DOHH2 (cell line): ENCODE measurements at regions not wholly inside any gene's neighbourhood (a gene's known extent, or its start where the extent isn't known, plus 50 kb on each side); places are given as distances from the start of the nearest gene placed in this dataset.

Experiments used
- H3F3A ChIP-seq: fragments of 200-600 bp; sonication (generic), shearing (Covaris generic); 2 replicates; pipeline ENCODE4 v1.6.0; 2016; ENCODE audit warnings: antibody characterized with exemption, mild to moderate bottlenecking; ENCODE audit not compliant: control insufficient read depth, insufficient read depth
- H3K27ac ChIP-seq: fragments of 200-600 bp; sonication (generic); 2 replicates; pipeline ENCODE4 v1.5.1; 2014; ENCODE audit warnings: low read depth, mild to moderate bottlenecking, low read length, moderate library complexity
- H3K27me3 ChIP-seq: fragments of 200-600 bp; sonication (generic); 2 replicates; pipeline ENCODE4 v1.6.1; 2014; ENCODE audit warnings: mild to moderate bottlenecking, low read length, mixed read lengths; ENCODE audit not compliant: control insufficient read depth
- H3K36me3 ChIP-seq: fragments of 200-600 bp; sonication (generic); 2 replicates; pipeline ENCODE4 v1.6.1; 2014; ENCODE audit warnings: mild to moderate bottlenecking, low read length, moderate library complexity, mixed read lengths; ENCODE audit not compliant: control insufficient read depth
- H3K4me1 ChIP-seq: fragments of 200-600 bp; sonication (generic); 2 replicates; pipeline ENCODE4 v1.6.1; 2014; ENCODE audit warnings: mild to moderate bottlenecking, low read length, mixed read lengths; ENCODE audit not compliant: control insufficient read depth
- H3K4me2 ChIP-seq: fragments of 200-600 bp; sonication (generic); 2 replicates; pipeline ENCODE4 v1.6.0; 2014; ENCODE audit warnings: mild to moderate bottlenecking, low read length, moderate library complexity
- H3K4me3 ChIP-seq: fragments of 200-600 bp; sonication (generic); 2 replicates; pipeline ENCODE4 v1.5.1; 2014; ENCODE audit warnings: mild to moderate bottlenecking, low read length, mixed read lengths
- H3K79me2 ChIP-seq: fragments of 200-600 bp; sonication (generic); 2 replicates; pipeline ENCODE4 v1.6.1; 2014; ENCODE audit warnings: mild to moderate bottlenecking, low read length, mixed read lengths; ENCODE audit not compliant: control insufficient read depth
- H3K9me2 ChIP-seq: fragments of 200-600 bp; sonication (generic); replicated peaks from 2 replicates; pipeline ENCODE4 v1.6.1; 2014; ENCODE audit warnings: mild to moderate bottlenecking, low read length, mixed read lengths; ENCODE audit not compliant: control insufficient read depth
- H3K9me3 ChIP-seq: fragments of 200-600 bp; sonication (generic); 2 replicates; pipeline ENCODE4 v1.6.1; 2014; ENCODE audit warnings: antibody characterized with exemption, low read length, mixed read lengths; ENCODE audit not compliant: control insufficient read depth, insufficient read depth
- H4K20me1 ChIP-seq: fragments of 200-600 bp; sonication (generic); 2 replicates; pipeline ENCODE4 v1.6.0; 2014; ENCODE audit warnings: low read depth, mild to moderate bottlenecking, antibody characterized with exemption, low read length, moderate library complexity; ENCODE audit not compliant: control insufficient read depth, insufficient read depth
- CTCF ChIP-seq: fragments of 200-600 bp; sonication (generic); IDR thresholded peaks from one replicate; pipeline ENCODE4 v1.5.1; 2014; ENCODE audit warnings: antibody characterized with exemption, mild to moderate bottlenecking, low read depth, low read length; ENCODE audit not compliant: poor library complexity, severe bottlenecking
- EZH2phosphoT487 ChIP-seq: fragments of 200-600 bp; sonication (generic); IDR thresholded peaks from 2 replicates; pipeline ENCODE4 v1.6.1; 2017; ENCODE audit warnings: borderline replicate concordance, mild to moderate bottlenecking, antibody characterized with exemption, low read length, moderate library complexity, mixed read lengths

GRCh38 chr15:66891776-66892175 lies 173.6 kb upstream of the SMAD3 start:
- H3K27ac ChIP-seq = no peak overlapping the region
- no peak overlapping the region for H3K4me3 ChIP-seq
- H4K20me1 ChIP-seq = no peaks in the 10 kb centered on the region

DNA sequence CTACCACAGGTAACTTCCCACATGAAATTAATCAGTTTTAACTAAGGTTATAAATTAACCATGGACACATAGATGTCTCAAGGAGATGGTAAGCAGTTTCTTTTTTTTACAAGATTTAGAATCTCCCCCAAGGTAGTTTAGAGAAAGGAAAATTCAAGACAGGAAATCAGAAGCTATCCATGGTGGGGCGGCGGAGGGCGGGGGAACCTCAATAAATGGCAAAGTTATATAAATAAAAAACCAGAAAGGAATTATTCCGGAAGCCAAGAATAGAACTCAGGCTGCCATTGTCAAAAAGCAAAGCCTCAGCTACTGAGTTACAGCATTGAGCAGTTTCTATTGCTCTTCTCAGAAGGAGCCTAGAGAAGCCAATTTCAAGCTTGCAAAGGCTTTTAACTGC lies 172.1 kb upstream of the SMAD3 start:
- Histone ChIP-seq H3K79me2 (no peaks in the 10 kb centered on the region), H4K20me1 (no peaks in the 10 kb centered on the region), H3K4me2 (no peak overlapping the region), H3K36me3 (no peaks in the 10 kb centered on the region), H3K9me2 (no peaks in the 10 kb centered on the region), H3K27me3 (no peaks in the 10 kb centered on the region), H3K27ac (no peak overlapping the region), H3K4me1 (peaks cover 12% of the 10 kb centered on the region), H3K9me3 (peaks cover 8% of the 10 kb centered on the region; the same call in 1 of the 2 replicates), H3K4me3 (no peak overlapping the region), H3F3A (no peaks in the 10 kb centered on the region)
- no peak for TF ChIP-seq EZH2phosphoT487
- no peak for TF ChIP-seq CTCF

More at GRCh38 chr15:66891776-66892175, 173.6 kb upstream of the SMAD3 start:
- no peaks in the 10 kb centered on the region for H3F3A ChIP-seq
- no peak overlapping the region for H3K4me2 ChIP-seq
- no peak for TF ChIP-seq CTCF
- TF ChIP-seq EZH2phosphoT487 = no peak
- H3K27me3 ChIP-seq = no peaks in the 10 kb centered on the region
- no peaks in the 10 kb centered on the region for H3K9me2 ChIP-seq
- H3K4me1 ChIP-seq = peaks cover 2% of the 10 kb centered on the region
- no peaks in the 10 kb centered on the region for H3K36me3 ChIP-seq
- H3K9me3 ChIP-seq = peaks cover 8% of the 10 kb centered on the region; the same call in 1 of the 2 replicates
- H3K79me2 ChIP-seq = no peaks in the 10 kb centered on the region

DNA sequence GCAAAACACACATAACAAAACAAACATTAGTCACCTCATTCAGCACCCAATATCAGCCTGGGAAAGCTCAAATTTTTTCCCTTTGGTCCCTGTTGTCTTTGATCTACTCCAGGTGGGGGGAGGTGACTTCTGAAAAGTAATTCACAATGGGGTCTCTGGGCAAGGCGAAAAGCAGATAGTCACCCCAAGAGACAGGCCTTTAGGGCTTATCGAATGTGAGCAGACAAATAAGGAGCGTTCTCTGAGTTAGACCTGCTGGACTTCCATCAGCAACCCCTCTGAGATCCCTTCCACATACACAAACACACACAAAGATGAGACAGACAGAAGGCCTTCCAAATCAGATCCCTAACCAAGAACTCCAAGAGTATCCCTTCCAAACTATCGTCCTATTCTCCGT lies 171.0 kb upstream of the SMAD3 start:
- TF ChIP-seq EZH2phosphoT487 (no peak), CTCF (no peak)
- Histone ChIP-seq H3K27ac (no peak overlapping the region), H3K79me2 (no peaks in the 10 kb centered on the region)

More for the DNA sequence above, 171.0 kb upstream of the SMAD3 start:
- H3K27me3 ChIP-seq = no peaks in the 10 kb centered on the region
- no peaks in the 10 kb centered on the region for H4K20me1 ChIP-seq
- H3F3A ChIP-seq = no peaks in the 10 kb centered on the region
- H3K4me3 ChIP-seq = no peak overlapping the region
- 0 out of 2 replicates have a peak, but pooled peaks cover 2% of the 10 kb centered on the region for H3K9me3 ChIP-seq
- H3K9me2 ChIP-seq = no peaks in the 10 kb centered on the region
- H3K4me2 ChIP-seq = no peak overlapping the region
- peaks cover 21% of the 10 kb centered on the region for H3K4me1 ChIP-seq
- no peaks in the 10 kb centered on the region for H3K36me3 ChIP-seq
